ENCODE measurements at regions not wholly inside any gene's neighbourhood (a gene's known extent, or its start where the extent isn't known, plus 50 kb on each side); places are given as distances from the start of the nearest gene placed in this dataset.

- no peaks in the 10 kb centered on the region for H3K79me2 ChIP-seq (ENCODE audit: control insufficient read depth, insufficient read depth, low read length)
- intact Hi-C loops (cut with micrococcal nuclease) = no loop called here
- no peak overlapping the region for H3K4me3 ChIP-seq (replicated peaks in 1 of 3; ENCODE audit: insufficient read depth in 1 of 3, low read depth in 1 of 3, low read length in 3 of 3)
- H3K9ac ChIP-seq (replicated peaks; ENCODE audit: extremely low read depth, insufficient read depth, low read length) = no peak overlapping the region
- H3K9me3 ChIP-seq (replicated peaks; ENCODE audit: control insufficient read depth, insufficient read depth, low read length) = peaks cover 2% of the 10 kb centered on the region
- BruUV-seq (replicated peaks) = no TSS peak
- dilution Hi-C loops (cut with MboI; ENCODE audit: extremely low pct_ligation_motif_present, low sequenced_read_pairs) = no loop called here
- TF ChIP-seq CTCF (IDR thresholded peaks at IDR 0.05; ENCODE audit: extremely low read depth in 1 of 2, insufficient read depth in 1 of 2, low read depth in 1 of 2, low read length in 2 of 2) (no peak), MYC (IDR thresholded peaks at IDR 0.05; ENCODE audit: low read depth, low read length) (no peak), JUN (IDR thresholded peaks at IDR 0.05; ENCODE audit: borderline replicate concordance, insufficient read depth, insufficient read length, low read depth) (no peak), FOS (IDR thresholded peaks at IDR 0.05; ENCODE audit: borderline replicate concordance, insufficient read depth, low read length) (no peak), POLR2AphosphoS5 (IDR thresholded peaks at IDR 0.05; ENCODE audit: insufficient read depth, low read depth, low read length) (no peak), MAX (IDR thresholded peaks at IDR 0.05; ENCODE audit: insufficient read depth, insufficient read length) (no peak), EZH2 (IDR thresholded peaks at IDR 0.05; ENCODE audit: borderline replicate concordance, low read depth, low read length, severe bottlenecking) (no peak), POLR2A (IDR thresholded peaks at IDR 0.05; ENCODE audit: low read depth, low read length) (no peak), GATA2 (IDR thresholded peaks at IDR 0.05; ENCODE audit: insufficient read depth, insufficient read length, low read depth, low read length) (no peak)
- H3K36me3 ChIP-seq (ENCODE audit: control insufficient read depth in 2 of 2, extremely low read depth in 1 of 2, insufficient read depth in 2 of 2, low read length in 2 of 2) = no peaks in the 10 kb centered on the region
- H3K4me2 ChIP-seq (ENCODE audit: insufficient read depth, low read length) = no peak overlapping the region
- H3K27ac ChIP-seq (ENCODE audit: insufficient read depth, low read depth, low read length) = no peak overlapping the region
- no peaks in the 10 kb centered on the region for H3K27me3 ChIP-seq (ENCODE audit: control insufficient read depth in 2 of 2, insufficient read depth in 2 of 2, low read length in 2 of 2)
- DNase-seq (ENCODE audit: low read depth, low spot score) (no peak), FAIRE-seq (no peak)
- no peaks in the 10 kb centered on the region for H4K20me1 ChIP-seq (replicated peaks; ENCODE audit: control insufficient read depth, extremely low read depth, insufficient read depth, low read length)
- H2AFZ ChIP-seq (ENCODE audit: low read depth, low read length) = no peak overlapping the region
- CTCF ChIA-PET = no interaction called here
- no peaks in the 10 kb centered on the region for H3K4me1 ChIP-seq (ENCODE audit: control insufficient read depth, extremely low read depth, insufficient read depth, low read length)
- POLR2A ChIA-PET = no interaction called here
- no peaks in the 10 kb centered on the region for H3K9me1 ChIP-seq (replicated peaks; ENCODE audit: control insufficient read depth, extremely low read depth, insufficient read depth, low read length)
These were observed 476.6 kb upstream of the SGCD start for GRCh38 chr5:155850370-155850769.

All from endothelial cell of umbilical vein (primary cell).